ENCODE measurements at regions not wholly inside any gene's neighbourhood (a gene's known extent, or its start where the extent isn't known, plus 50 kb on each side); places are given as distances from the start of the nearest gene placed in this dataset.

GRCh38 chr5:101788797-101789196 is 507.3 kb downstream of the SLCO4C1 start (continued):
- TF ChIP-seq, protein P1, sequence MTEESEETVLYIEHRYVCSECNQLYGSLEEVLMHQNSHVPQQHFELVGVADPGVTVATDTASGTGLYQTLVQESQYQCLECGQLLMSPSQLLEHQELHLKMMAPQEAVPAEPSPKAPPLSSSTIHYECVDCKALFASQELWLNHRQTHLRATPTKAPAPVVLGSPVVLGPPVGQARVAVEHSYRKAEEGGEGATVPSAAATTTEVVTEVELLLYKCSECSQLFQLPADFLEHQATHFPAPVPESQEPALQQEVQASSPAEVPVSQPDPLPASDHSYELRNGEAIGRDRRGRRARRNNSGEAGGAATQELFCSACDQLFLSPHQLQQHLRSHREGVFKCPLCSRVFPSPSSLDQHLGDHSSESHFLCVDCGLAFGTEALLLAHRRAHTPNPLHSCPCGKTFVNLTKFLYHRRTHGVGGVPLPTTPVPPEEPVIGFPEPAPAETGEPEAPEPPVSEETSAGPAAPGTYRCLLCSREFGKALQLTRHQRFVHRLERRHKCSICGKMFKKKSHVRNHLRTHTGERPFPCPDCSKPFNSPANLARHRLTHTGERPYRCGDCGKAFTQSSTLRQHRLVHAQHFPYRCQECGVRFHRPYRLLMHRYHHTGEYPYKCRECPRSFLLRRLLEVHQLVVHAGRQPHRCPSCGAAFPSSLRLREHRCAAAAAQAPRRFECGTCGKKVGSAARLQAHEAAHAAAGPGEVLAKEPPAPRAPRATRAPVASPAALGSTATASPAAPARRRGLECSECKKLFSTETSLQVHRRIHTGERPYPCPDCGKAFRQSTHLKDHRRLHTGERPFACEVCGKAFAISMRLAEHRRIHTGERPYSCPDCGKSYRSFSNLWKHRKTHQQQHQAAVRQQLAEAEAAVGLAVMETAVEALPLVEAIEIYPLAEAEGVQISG (CRISPR knock-in tag; IDR thresholded peaks at IDR 0.05), result no peak
- no peak for TF ChIP-seq AHR (CRISPR knock-in tag; IDR thresholded peaks at IDR 0.05)
- TF ChIP-seq ZFP36 (IDR thresholded peaks at IDR 0.05; ENCODE audit: borderline replicate concordance, low read depth, low read length, partially characterized antibody), result no peak

DNA sequence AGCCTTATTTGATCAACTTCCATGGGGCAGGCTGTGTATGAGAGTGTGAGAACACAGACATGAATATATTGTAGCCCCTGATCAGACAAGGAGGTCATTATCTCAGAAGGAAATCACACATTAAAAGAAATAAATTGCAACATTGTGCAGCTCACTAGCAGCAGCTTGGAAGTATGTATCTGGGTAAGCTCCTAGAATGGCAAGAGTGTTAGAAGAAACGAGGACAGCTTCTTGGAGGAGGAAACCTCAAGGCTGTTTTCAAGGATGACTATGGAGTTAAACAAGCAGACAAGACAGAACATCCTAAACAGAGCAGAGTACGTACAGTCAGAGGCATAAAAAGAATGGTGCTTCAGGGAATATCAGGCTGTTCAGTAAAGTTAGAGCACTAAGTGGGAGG is 511.0 kb downstream of the SLCO4C1 start:
- no TSS peak for BruUV-seq (replicated peaks)
- no peak overlapping the region for H2AFZ ChIP-seq (ENCODE audit: low read length)
- no peaks in the 10 kb centered on the region for H3K9me3 ChIP-seq (ENCODE audit: low read length)
- H3K4me1 ChIP-seq (ENCODE audit: insufficient read depth, low read length), result no peaks in the 10 kb centered on the region
- H3K79me2 ChIP-seq (ENCODE audit: insufficient read depth, low read length), result no peaks in the 10 kb centered on the region
- no peaks in the 10 kb centered on the region for H4K20me1 ChIP-seq (ENCODE audit: insufficient read depth, low read length)
- H3K4me2 ChIP-seq (ENCODE audit: low read depth, low read length), result no peak overlapping the region
- DNase-seq (ENCODE audit: low spot score), result no peak
- H3K4me3 ChIP-seq (replicated peaks in 1 of 3; ENCODE audit: insufficient read depth in 1 of 3, low read depth in 2 of 3, low read length in 3 of 3), result no peak overlapping the region
- in situ Hi-C loops (cut with HindIII; ENCODE audit: extremely low pct_ligation_motif_present, low pct_unique_long_range_greater_than_20kb) (no loop called here), intact Hi-C loops (cut with micrococcal nuclease; ENCODE audit: unreplicated experiment) (no loop called here)
- POLR2A ChIA-PET, result no interaction called here
- H3K27me3 ChIP-seq (ENCODE audit: control insufficient read depth in 1 of 2, insufficient read depth in 2 of 2, low read length in 2 of 2), result no peaks in the 10 kb centered on the region
- no peak for FAIRE-seq
- CTCF ChIA-PET (ENCODE audit: low intra/inter-chr PET ratio, low total read pairs), result no interaction called here
- WGBS (ENCODE audit: low lambda C conversion rate), result 20% methylated on average over 2 of the region's 2 CpGs
- H3K36me3 ChIP-seq (replicated peaks in 1 of 2; ENCODE audit: control insufficient read depth in 1 of 2, insufficient read depth in 2 of 2, low read length in 2 of 2), result no peaks in the 10 kb centered on the region
- no peak overlapping the region for H3K27ac ChIP-seq (ENCODE audit: extremely low read length, insufficient read depth, low read length)
- no peak overlapping the region for H3K9ac ChIP-seq (ENCODE audit: insufficient read depth, low read depth, low read length)
- ATAC-seq, result no peak
- TF ChIP-seq SIN3B (IDR thresholded peaks at IDR 0.05; ENCODE audit: low read length) (no peak), HOXA5 (CRISPR knock-in tag; IDR thresholded peaks at IDR 0.05) (no peak), ZNF552 (CRISPR knock-in tag; IDR thresholded peaks at IDR 0.05; ENCODE audit: borderline replicate concordance) (no peak), ZNF326 (CRISPR knock-in tag; IDR thresholded peaks at IDR 0.05; ENCODE audit: borderline replicate concordance) (no peak), GPN1 (CRISPR knock-in tag; IDR thresholded peaks at IDR 0.05; ENCODE audit: borderline replicate concordance) (no peak), RFX5 (IDR thresholded peaks at IDR 0.05; ENCODE audit: low read depth, low read length) (no peak), ZNF598 (CRISPR knock-in tag; IDR thresholded peaks at IDR 0.05; ENCODE audit: borderline replicate concordance) (no peak), TCF7L2 (IDR thresholded peaks at IDR 0.05; ENCODE audit: low read depth, low read length) (no peak), ATAD3A (CRISPR knock-in tag; IDR thresholded peaks at IDR 0.05) (no peak), ZNF383 (CRISPR knock-in tag; IDR thresholded peaks at IDR 0.05; ENCODE audit: borderline replicate concordance) (no peak), CHD4 (IDR thresholded peaks at IDR 0.05; ENCODE audit: borderline replicate concordance, low read length) (no peak), ZNF678 (CRISPR knock-in tag; IDR thresholded peaks at IDR 0.05) (no peak), ZNF710 (CRISPR knock-in tag; IDR thresholded peaks at IDR 0.05; ENCODE audit: borderline replicate concordance) (no peak), ZNF235 (CRISPR knock-in tag; IDR thresholded peaks at IDR 0.05; ENCODE audit: borderline replicate concordance) (no peak)
- TF ChIP-seq, protein P2, sequence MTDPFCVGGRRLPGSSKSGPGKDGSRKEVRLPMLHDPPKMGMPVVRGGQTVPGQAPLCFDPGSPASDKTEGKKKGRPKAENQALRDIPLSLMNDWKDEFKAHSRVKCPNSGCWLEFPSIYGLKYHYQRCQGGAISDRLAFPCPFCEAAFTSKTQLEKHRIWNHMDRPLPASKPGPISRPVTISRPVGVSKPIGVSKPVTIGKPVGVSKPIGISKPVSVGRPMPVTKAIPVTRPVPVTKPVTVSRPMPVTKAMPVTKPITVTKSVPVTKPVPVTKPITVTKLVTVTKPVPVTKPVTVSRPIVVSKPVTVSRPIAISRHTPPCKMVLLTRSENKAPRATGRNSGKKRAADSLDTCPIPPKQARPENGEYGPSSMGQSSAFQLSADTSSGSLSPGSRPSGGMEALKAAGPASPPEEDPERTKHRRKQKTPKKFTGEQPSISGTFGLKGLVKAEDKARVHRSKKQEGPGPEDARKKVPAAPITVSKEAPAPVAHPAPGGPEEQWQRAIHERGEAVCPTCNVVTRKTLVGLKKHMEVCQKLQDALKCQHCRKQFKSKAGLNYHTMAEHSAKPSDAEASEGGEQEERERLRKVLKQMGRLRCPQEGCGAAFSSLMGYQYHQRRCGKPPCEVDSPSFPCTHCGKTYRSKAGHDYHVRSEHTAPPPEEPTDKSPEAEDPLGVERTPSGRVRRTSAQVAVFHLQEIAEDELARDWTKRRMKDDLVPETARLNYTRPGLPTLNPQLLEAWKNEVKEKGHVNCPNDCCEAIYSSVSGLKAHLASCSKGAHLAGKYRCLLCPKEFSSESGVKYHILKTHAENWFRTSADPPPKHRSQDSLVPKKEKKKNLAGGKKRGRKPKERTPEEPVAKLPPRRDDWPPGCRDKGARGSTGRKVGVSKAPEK (CRISPR knock-in tag; IDR thresholded peaks at IDR 0.05; ENCODE audit: borderline replicate concordance), result no peak
